SH-SY5Y (cell line): ENCODE measurements at regions not wholly inside any gene's neighbourhood (a gene's known extent, or its start where the extent isn't known, plus 50 kb on each side); places are given as distances from the start of the nearest gene placed in this dataset.

Source experiments
- GATA2 ChIP-seq: IDR thresholded peaks from 2 replicates; pipeline ENCODE4 v1.6.1; 2011; ENCODE audit warnings: mild to moderate bottlenecking, low read depth, low read length
- GATA3 ChIP-seq: IDR thresholded peaks from 2 replicates; pipeline ENCODE4 v1.6.1; 2011; ENCODE audit warnings: low read depth, mild to moderate bottlenecking, low read length, moderate library complexity

- TF ChIP-seq GATA2, result no peak
- no peak for TF ChIP-seq GATA3
Observed at GRCh38 chr3:168847291-168847883, 751.7 kb upstream of the GOLIM4 start.
